Gastroesophageal sphincter (tissue), 3 donors: ENCODE measurements at regions not wholly inside any gene's neighbourhood (a gene's known extent, or its start where the extent isn't known, plus 50 kb on each side); places are given as distances from the start of the nearest gene placed in this dataset.

Experiments used
- EP300 ChIP-seq: sonication (generic); formaldehyde crosslinking; IDR thresholded peaks from one replicate; pipeline ENCODE4 v1.6.1; 2017; ENCODE audit warnings: antibody characterized with exemption, mild to moderate bottlenecking
- TF ChIP-seq, protein P1 (sequence below), 4 experiments: fragments of 200-600 bp in 2 of 4; fragments of 450-650 bp in 2 of 4; sonication (generic) in 1 of 4; IDR thresholded peaks; one replicate each; pipeline ENCODE4 v1.5.1; 2017 to 2019; ENCODE audit warnings: antibody characterized with exemption in 4 of 4, mild to moderate bottlenecking in 2 of 4, moderate library complexity in 2 of 4

DNA sequence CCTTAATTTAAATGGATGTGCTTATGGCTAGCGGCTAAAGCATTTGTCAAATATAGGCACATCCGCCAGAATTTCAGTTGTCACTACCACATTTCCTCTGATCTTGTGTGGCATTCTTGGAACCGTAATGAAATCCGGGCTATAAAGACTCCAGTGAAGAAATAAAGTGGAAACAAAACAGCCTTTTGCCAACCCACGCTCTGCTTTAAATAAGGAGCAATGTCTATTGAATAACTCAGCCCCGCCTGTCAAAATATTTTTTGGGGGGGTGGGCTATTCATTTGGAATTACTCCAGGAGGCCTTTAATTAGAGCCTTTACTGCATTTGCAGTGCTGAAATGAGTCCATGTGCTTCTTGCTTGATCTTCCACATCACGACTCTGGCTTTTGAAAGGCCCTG lies 179.6 kb upstream of the RPH3A start:
- TF ChIP-seq, protein P1, sequence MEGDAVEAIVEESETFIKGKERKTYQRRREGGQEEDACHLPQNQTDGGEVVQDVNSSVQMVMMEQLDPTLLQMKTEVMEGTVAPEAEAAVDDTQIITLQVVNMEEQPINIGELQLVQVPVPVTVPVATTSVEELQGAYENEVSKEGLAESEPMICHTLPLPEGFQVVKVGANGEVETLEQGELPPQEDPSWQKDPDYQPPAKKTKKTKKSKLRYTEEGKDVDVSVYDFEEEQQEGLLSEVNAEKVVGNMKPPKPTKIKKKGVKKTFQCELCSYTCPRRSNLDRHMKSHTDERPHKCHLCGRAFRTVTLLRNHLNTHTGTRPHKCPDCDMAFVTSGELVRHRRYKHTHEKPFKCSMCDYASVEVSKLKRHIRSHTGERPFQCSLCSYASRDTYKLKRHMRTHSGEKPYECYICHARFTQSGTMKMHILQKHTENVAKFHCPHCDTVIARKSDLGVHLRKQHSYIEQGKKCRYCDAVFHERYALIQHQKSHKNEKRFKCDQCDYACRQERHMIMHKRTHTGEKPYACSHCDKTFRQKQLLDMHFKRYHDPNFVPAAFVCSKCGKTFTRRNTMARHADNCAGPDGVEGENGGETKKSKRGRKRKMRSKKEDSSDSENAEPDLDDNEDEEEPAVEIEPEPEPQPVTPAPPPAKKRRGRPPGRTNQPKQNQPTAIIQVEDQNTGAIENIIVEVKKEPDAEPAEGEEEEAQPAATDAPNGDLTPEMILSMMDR (IDR thresholded peaks at IDR 0.05), result no peak
- TF ChIP-seq EP300, result no peak
